ENCODE measurements at regions not wholly inside any gene's neighbourhood (a gene's known extent, or its start where the extent isn't known, plus 50 kb on each side); places are given as distances from the start of the nearest gene placed in this dataset.

DNA sequence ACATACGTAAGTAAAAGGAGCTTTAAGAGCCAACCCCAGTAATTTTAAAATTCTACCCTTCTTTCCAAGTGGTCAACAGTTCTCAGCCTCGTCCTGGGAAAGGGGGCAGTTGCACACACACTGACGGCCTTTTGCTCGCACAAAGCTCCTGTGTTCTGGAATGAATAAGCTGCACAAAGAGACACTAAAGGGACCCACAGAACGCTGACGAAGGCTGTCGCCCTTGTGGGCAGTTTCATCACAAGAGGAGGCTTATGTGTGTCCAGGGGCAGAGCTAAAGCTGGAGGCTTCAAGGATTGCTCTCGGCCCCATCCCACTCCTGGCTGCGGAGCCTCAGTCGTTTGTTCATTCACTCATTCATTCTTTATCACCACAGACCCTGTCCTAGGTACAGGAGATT, 67.0 kb upstream of the NEK6 start:
- TF ChIP-seq POLR2A (IDR thresholded peaks at IDR 0.05), result no peak
- TF ChIP-seq, protein P1, sequence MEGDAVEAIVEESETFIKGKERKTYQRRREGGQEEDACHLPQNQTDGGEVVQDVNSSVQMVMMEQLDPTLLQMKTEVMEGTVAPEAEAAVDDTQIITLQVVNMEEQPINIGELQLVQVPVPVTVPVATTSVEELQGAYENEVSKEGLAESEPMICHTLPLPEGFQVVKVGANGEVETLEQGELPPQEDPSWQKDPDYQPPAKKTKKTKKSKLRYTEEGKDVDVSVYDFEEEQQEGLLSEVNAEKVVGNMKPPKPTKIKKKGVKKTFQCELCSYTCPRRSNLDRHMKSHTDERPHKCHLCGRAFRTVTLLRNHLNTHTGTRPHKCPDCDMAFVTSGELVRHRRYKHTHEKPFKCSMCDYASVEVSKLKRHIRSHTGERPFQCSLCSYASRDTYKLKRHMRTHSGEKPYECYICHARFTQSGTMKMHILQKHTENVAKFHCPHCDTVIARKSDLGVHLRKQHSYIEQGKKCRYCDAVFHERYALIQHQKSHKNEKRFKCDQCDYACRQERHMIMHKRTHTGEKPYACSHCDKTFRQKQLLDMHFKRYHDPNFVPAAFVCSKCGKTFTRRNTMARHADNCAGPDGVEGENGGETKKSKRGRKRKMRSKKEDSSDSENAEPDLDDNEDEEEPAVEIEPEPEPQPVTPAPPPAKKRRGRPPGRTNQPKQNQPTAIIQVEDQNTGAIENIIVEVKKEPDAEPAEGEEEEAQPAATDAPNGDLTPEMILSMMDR (IDR thresholded peaks at IDR 0.05), result no peak
- no peak for TF ChIP-seq EP300 (IDR thresholded peaks at IDR 0.05; ENCODE audit: low read depth)
- no peak for TF ChIP-seq POLR2AphosphoS5 (IDR thresholded peaks at IDR 0.05)
